ENCODE measurements at regions not wholly inside any gene's neighbourhood (a gene's known extent, or its start where the extent isn't known, plus 50 kb on each side); places are given as distances from the start of the nearest gene placed in this dataset.

- TF ChIP-seq CTCF (IDR thresholded peaks at IDR 0.05 in 8 of 11, conservative IDR thresholded peaks at IDR 0.05 in 3 of 11) = no peak
- TF ChIP-seq POLR2A (IDR thresholded peaks at IDR 0.05) = no peak
- no peak for TF ChIP-seq POLR2AphosphoS5 (IDR thresholded peaks at IDR 0.05)
These were observed 177.7 kb upstream of the ZC3H15 start for GRCh38 chr2:186308347-186308746.

Measured in spleen (tissue), 7 donors.